ENCODE measurements at regions not wholly inside any gene's neighbourhood (a gene's known extent, or its start where the extent isn't known, plus 50 kb on each side); places are given as distances from the start of the nearest gene placed in this dataset.

DNA sequence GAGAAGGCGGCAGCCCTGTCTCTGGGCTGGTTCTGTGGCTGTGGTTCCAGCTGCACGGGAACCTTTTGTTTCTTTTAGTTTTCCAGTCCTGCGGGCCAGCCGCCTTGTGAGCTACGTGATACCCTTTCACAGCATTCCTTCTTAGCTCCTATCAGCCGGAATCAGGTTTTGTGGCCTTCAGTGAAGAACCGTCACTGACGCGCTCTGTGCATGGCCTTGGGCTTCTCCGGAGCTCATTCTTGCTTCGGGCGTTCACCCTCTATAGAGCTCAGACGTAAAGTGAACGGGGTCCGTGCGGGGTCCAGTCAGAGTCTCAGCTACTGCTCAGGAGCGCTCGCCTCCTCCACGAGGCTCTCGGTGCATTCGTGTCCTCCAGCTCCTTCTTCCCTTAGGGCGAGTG lies 166.7 kb downstream of the FAM43A start:
- TF ChIP-seq, protein P1, sequence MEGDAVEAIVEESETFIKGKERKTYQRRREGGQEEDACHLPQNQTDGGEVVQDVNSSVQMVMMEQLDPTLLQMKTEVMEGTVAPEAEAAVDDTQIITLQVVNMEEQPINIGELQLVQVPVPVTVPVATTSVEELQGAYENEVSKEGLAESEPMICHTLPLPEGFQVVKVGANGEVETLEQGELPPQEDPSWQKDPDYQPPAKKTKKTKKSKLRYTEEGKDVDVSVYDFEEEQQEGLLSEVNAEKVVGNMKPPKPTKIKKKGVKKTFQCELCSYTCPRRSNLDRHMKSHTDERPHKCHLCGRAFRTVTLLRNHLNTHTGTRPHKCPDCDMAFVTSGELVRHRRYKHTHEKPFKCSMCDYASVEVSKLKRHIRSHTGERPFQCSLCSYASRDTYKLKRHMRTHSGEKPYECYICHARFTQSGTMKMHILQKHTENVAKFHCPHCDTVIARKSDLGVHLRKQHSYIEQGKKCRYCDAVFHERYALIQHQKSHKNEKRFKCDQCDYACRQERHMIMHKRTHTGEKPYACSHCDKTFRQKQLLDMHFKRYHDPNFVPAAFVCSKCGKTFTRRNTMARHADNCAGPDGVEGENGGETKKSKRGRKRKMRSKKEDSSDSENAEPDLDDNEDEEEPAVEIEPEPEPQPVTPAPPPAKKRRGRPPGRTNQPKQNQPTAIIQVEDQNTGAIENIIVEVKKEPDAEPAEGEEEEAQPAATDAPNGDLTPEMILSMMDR (IDR thresholded peaks at IDR 0.05): no peak
- TF ChIP-seq EZH2 (IDR thresholded peaks at IDR 0.05; ENCODE audit: borderline replicate concordance, insufficient read depth, low read depth, low read length, poor library complexity, severe bottlenecking): no peak

Data from B cell (primary cell).